K562 (cell line): ENCODE measurements at regions not wholly inside any gene's neighbourhood (a gene's known extent, or its start where the extent isn't known, plus 50 kb on each side); places are given as distances from the start of the nearest gene placed in this dataset.

Experiments used
- ATAC-seq: fragments of 200-7000 bp; cut with Tn5 transposase; 3 replicates; pipeline ENCODE4 v1.9.1; 2020; ENCODE audit warnings: moderate library complexity
- BruUV-seq: library from RNA; stranded (reverse); fragments of 400-500 nt; replicated peaks from 2 replicates; lab custom pipeline; 2021; lab: Mats Ljungman, UMichigan
- CTCF ChIA-PET: fragments of 300-600 bp; formaldehyde crosslinking; extraction: SDS; loops from one replicate; lab custom pipeline; 2021; ENCODE audit warnings: low intra/inter-chr PET ratio; lab: Yijun Ruan, JAX
- POLR2A ChIA-PET: fragments of 300-600, 350-650 bp; sonication (Branson Sonifier 250); formaldehyde crosslinking; extraction: SDS; loops from one replicate; lab custom pipeline; 2021; ENCODE audit warnings: antibody characterized with exemption, inconsistent platforms; lab: Yijun Ruan, JAX
- DNase-seq, 4 experiments: peaks; one replicate each; pipeline versions ENCODE4 v3.0.0 to v3.0.0-alpha.2; 2011 to 2018; ENCODE audit warnings: low spot score in 3 of 4, mixed read lengths in 3 of 4; ENCODE audit errors: extremely low read depth in 1 of 4
- FAIRE-seq: peaks from 2 replicates; lab custom pipeline; 2011; peaks lifted over from hg19 to GRCh38; lab: Jason Lieb, UNC
- H2AFZ ChIP-seq: 2 replicates; pipeline ENCODE4 v1.6.0; 2011; ENCODE audit warnings: low read depth, low read length, control low read depth, inconsistent platforms
- H3K27ac ChIP-seq: fragments of 200-600 bp; 3 replicates; pipeline ENCODE4 v1.8.0; 2011; ENCODE audit warnings: low read depth, mild to moderate bottlenecking, control low read depth, inconsistent platforms, low read length, moderate library complexity, mixed read lengths; ENCODE audit errors: extremely low read depth
- H3K27me3 ChIP-seq, 2 experiments: fragments of 300-600 bp in 1 of 2; 2 replicates in 1 of 2; 3 replicates in 1 of 2; pipeline versions ENCODE4 v1.6.0 to v1.8.0; 2011; ENCODE audit warnings: inconsistent platforms in 2 of 2, low read length in 2 of 2, mild to moderate bottlenecking in 1 of 2, mixed read lengths in 1 of 2, moderate library complexity in 1 of 2; ENCODE audit not compliant: control insufficient read depth in 2 of 2, insufficient read depth in 2 of 2
- H3K36me3 ChIP-seq: fragments of 300-600 bp; 3 replicates; pipeline ENCODE4 v1.8.0; 2011; ENCODE audit warnings: mild to moderate bottlenecking, low read length, inconsistent platforms; ENCODE audit not compliant: control insufficient read depth, insufficient read depth
- H3K4me1 ChIP-seq, 2 experiments: fragments of 200-600 bp in 1 of 2; replicated peaks in 1 of 2; 2 replicates in 1 of 2; 3 replicates in 1 of 2; pipeline versions ENCODE4 v1.5.1 to v1.8.0; 2011; ENCODE audit warnings: inconsistent platforms in 2 of 2, low read length in 2 of 2, mild to moderate bottlenecking in 1 of 2, mixed read lengths in 1 of 2, moderate library complexity in 1 of 2; ENCODE audit not compliant: control insufficient read depth in 2 of 2, insufficient read depth in 2 of 2
- H3K4me2 ChIP-seq: 2 replicates; pipeline ENCODE4 v1.6.1; 2011; ENCODE audit warnings: low read length, control low read depth, inconsistent platforms, mixed read lengths; ENCODE audit not compliant: insufficient read depth
- H3K4me3 ChIP-seq: fragments of 200-600 bp; sonication (generic), shearing (Covaris generic); 2 replicates; pipeline ENCODE4 v1.5.1; 2016; ENCODE audit warnings: control low read depth, inconsistent platforms
- H3K79me2 ChIP-seq: fragments of 200-600 bp; 3 replicates; pipeline ENCODE4 v1.8.0; 2011; ENCODE audit warnings: low read length, inconsistent platforms; ENCODE audit not compliant: control insufficient read depth, insufficient read depth
- H3K9ac ChIP-seq, 2 experiments: 2 replicates each; pipeline versions ENCODE4 v1.6.0 to v1.6.1; 2011; ENCODE audit warnings: low read depth in 2 of 2, low read length in 2 of 2, control low read depth in 1 of 2, inconsistent platforms in 1 of 2, mild to moderate bottlenecking in 1 of 2, mixed read lengths in 1 of 2; ENCODE audit not compliant: insufficient read depth in 1 of 2
- H3K9me1 ChIP-seq: one replicate; pipeline ENCODE4 v1.6.0; 2011; ENCODE audit warnings: inconsistent platforms, mild to moderate bottlenecking, low read length, moderate library complexity; ENCODE audit not compliant: control insufficient read depth, insufficient read depth
- H3K9me3 ChIP-seq: replicated peaks from 2 replicates; pipeline ENCODE4 v1.5.1; 2011; ENCODE audit warnings: low read depth, low read length, inconsistent platforms; ENCODE audit not compliant: control insufficient read depth, insufficient read depth
- H4K20me1 ChIP-seq: replicated peaks from 2 replicates; pipeline ENCODE4 v1.6.1; 2011; ENCODE audit warnings: low read length, inconsistent platforms, mixed read lengths; ENCODE audit not compliant: control insufficient read depth, insufficient read depth
- CLOCK ChIP-seq: fragments of 250-450 bp; sonication (Bioruptor Pico); IDR thresholded peaks from 2 replicates; pipeline ENCODE4 v1.4.0; 2020; ENCODE audit warnings: mild to moderate bottlenecking, moderate library complexity, borderline replicate concordance
- ETS1 ChIP-seq: conservative IDR thresholded peaks from 2 replicates; pipeline ENCODE4 v1.6.1; 2011; ENCODE audit warnings: low read depth, mild to moderate bottlenecking, low read length; ENCODE audit not compliant: control insufficient read depth
- NCOA1 ChIP-seq: fragments of 450-650 bp; IDR thresholded peaks from 2 replicates; pipeline ENCODE4 v1.6.1; 2016; ENCODE audit warnings: low read depth
- NFIC ChIP-seq: fragments of 450-650 bp; IDR thresholded peaks from 2 replicates; pipeline ENCODE4 v1.6.1; 2017; ENCODE audit warnings: mild to moderate bottlenecking, inconsistent platforms
- NFRKB ChIP-seq: fragments of 450-650 bp; IDR thresholded peaks from 2 replicates; pipeline ENCODE4 v1.6.1; 2016; ENCODE audit warnings: low read depth
- PHF21A ChIP-seq: fragments of 450-650 bp; IDR thresholded peaks from 2 replicates; pipeline ENCODE4 v1.6.1; 2017; ENCODE audit warnings: low read depth, borderline replicate concordance
- POLR3G ChIP-seq: IDR thresholded peaks from 2 replicates; pipeline ENCODE4 v1.6.1; 2011; ENCODE audit not compliant: insufficient read length, insufficient replicate concordance; ENCODE audit errors: extremely low read depth
- ZBTB49 ChIP-seq: sonication (generic); formaldehyde crosslinking; IDR thresholded peaks from 2 replicates; pipeline ENCODE4 v1.8.0; 2022; ENCODE audit warnings: missing genetic modification reagents, mild to moderate bottlenecking, borderline replicate concordance
- WGBS: fragments of 100-300 bp; shearing (Covaris generic); methylation state at CpG from one replicate; pipeline ENCODE4 v1.1.6; 2016; ENCODE audit warnings: low coverage, mixed read lengths; ENCODE audit not compliant: insufficient coverage; ENCODE audit errors: missing lambda C conversion rate; 5-methylcytosine and 5-hydroxymethylcytosine counted together
- in situ Hi-C: fragments of 300-500 bp; cut with MboI; formaldehyde crosslinking; loops from 4 replicates; pipeline ENCODE4 v1.15.0; 2018; ENCODE audit warnings: inconsistent platforms, mixed read lengths
- intact Hi-C: fragments of 100-400 bp; cut with micrococcal nuclease; formaldehyde crosslinking; loops from 2 replicates; pipeline ENCODE4 v1.14.2; 2022
- TF ChIP-seq, protein P1 (sequence below), 3 experiments: fragments of 200-800 bp in 1 of 3; fragments of 250-450 bp in 1 of 3; fragments of 450-650 bp in 1 of 3; sonication (Bioruptor Pico) in 1 of 3; sonication (Bioruptor generic) in 1 of 3; formaldehyde crosslinking in 1 of 3; IDR thresholded peaks; 2 replicates each; pipeline versions ENCODE4 v1.6.1 to v1.8.0; 2016 to 2022; ENCODE audit warnings: mild to moderate bottlenecking in 2 of 3, missing genetic modification characterization in 2 of 3, missing compliant biosample characterization in 1 of 3, moderate library complexity in 1 of 3

DNA sequence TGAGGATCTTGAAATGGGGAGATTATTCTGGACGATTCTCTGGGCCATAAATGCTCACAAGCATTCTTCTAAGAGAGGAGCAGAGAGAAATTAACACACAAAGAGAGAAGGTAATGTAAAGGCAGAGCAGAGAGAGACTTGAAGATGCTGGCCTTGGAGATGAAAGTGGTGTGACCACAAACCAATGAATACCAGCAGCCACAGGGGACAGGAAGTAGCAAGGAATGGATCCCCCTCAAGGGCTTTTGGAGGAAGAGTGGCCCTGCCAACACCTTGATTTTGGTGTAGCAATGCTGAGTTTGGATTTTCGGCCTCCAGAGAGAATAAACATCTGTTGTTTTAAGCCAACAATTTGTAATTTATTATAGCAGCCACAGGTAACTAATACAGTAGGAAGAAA is 1155.6 kb downstream of the TYW1 start (continued):
- TF ChIP-seq CLOCK (CRISPR knock-in tag), result no peak
- TF ChIP-seq PHF21A, result no peak
- no peak for TF ChIP-seq POLR3G
- TF ChIP-seq ZBTB49 (CRISPR knock-in tag), result no peak
- TF ChIP-seq NFRKB, result no peak

- FAIRE-seq, result no peak
- in situ Hi-C loops (no loop called here), intact Hi-C loops (no loop called here)
- H3K4me2 ChIP-seq, result no peak overlapping the region
- no peaks in the 10 kb centered on the region for H3K36me3 ChIP-seq
- H4K20me1 ChIP-seq, result no peaks in the 10 kb centered on the region
- no peaks in the 10 kb centered on the region for H3K4me1 ChIP-seq
- H3K79me2 ChIP-seq, result no peaks in the 10 kb centered on the region
- ChIA-PET POLR2A (no interaction called here), CTCF (no interaction called here)
- no peaks in the 10 kb centered on the region for H3K9me3 ChIP-seq
- no peaks in the 10 kb centered on the region for H3K9me1 ChIP-seq
- ATAC-seq, result no peak
- no peak overlapping the region for H2AFZ ChIP-seq
- DNase-seq, result no peak
- H3K27ac ChIP-seq, result no peak overlapping the region
- H3K27me3 ChIP-seq, result no peaks in the 10 kb centered on the region
- BruUV-seq, result no TSS peak
- H3K4me3 ChIP-seq, result no peak overlapping the region
- 0% methylated on average over 2 of the region's 2 CpGs for WGBS
- H3K9ac ChIP-seq, result no peak overlapping the region
- TF ChIP-seq NFIC (no peak), ETS1 (no peak), NCOA1 (no peak)
- TF ChIP-seq, protein P1, sequence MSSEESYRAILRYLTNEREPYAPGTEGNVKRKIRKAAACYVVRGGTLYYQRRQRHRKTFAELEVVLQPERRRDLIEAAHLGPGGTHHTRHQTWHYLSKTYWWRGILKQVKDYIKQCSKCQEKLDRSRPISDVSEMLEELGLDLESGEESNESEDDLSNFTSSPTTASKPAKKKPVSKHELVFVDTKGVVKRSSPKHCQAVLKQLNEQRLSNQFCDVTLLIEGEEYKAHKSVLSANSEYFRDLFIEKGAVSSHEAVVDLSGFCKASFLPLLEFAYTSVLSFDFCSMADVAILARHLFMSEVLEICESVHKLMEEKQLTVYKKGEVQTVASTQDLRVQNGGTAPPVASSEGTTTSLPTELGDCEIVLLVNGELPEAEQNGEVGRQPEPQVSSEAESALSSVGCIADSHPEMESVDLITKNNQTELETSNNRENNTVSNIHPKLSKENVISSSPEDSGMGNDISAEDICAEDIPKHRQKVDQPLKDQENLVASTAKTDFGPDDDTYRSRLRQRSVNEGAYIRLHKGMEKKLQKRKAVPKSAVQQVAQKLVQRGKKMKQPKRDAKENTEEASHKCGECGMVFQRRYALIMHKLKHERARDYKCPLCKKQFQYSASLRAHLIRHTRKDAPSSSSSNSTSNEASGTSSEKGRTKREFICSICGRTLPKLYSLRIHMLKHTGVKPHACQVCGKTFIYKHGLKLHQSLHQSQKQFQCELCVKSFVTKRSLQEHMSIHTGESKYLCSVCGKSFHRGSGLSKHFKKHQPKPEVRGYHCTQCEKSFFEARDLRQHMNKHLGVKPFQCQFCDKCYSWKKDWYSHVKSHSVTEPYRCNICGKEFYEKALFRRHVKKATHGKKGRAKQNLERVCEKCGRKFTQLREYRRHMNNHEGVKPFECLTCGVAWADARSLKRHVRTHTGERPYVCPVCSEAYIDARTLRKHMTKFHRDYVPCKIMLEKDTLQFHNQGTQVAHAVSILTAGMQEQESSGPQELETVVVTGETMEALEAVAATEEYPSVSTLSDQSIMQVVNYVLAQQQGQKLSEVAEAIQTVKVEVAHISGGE (CRISPR knock-in tag; IDR thresholded peaks at IDR 0.05), result no peak
Measured at GRCh38 chr7:68155676-68156075, 1159.0 kb downstream of the TYW1 start.
